Activated CD4-positive, CD25-positive, alpha-beta regulatory T cell treated with anti-CD3 and anti-CD28 coated beads, Interleukin-2, amount 50 U/mL, for 16 hours (primary cell): ENCODE measurements at regions not wholly inside any gene's neighbourhood (a gene's known extent, or its start where the extent isn't known, plus 50 kb on each side); places are given as distances from the start of the nearest gene placed in this dataset.
"Not testable (repeated sequence)": the region's sequence is repeated elsewhere in the genome, so short reads cannot be mapped to it uniquely, and the experiment has no call there.

Source experiments
- DNase-seq: peaks from one replicate; pipeline ENCODE4 v3.0.0-alpha.2; 2020; ENCODE audit warnings: low read depth, low spot score

- no peak for DNase-seq
Measured at GRCh38 chr6:141877275-141877983, 255.3 kb upstream of the GJE1 start.

GRCh38 chr6:141874930-141875602, 257.7 kb upstream of the GJE1 start:
- DNase-seq: no peak

- DNase-seq: not testable (repeated sequence)
Measured at GRCh38 chr6:141869509-141869908, 263.2 kb upstream of the GJE1 start.

- no peak for DNase-seq
Measured at GRCh38 chr6:141867767-141868166, 265.0 kb upstream of the GJE1 start.

GRCh38 chr6:141866731-141867497, 265.8 kb upstream of the GJE1 start:
- no peak for DNase-seq

GRCh38 chr6:141851063-141851462, 281.7 kb upstream of the GJE1 start:
- DNase-seq: no peak

GRCh38 chr6:141848029-141848890, 284.5 kb upstream of the GJE1 start:
- peak; percentile 3 for DNase-seq

- no peak for DNase-seq
Measured at GRCh38 chr6:141846639-141847038, 286.1 kb upstream of the GJE1 start.

- no peak for DNase-seq
Measured at GRCh38 chr6:141843178-141843834, 289.4 kb upstream of the GJE1 start.

GRCh38 chr6:141833001-141833655, 299.6 kb upstream of the GJE1 start:
- DNase-seq: no peak

GRCh38 chr6:141830530-141830929, 302.2 kb upstream of the GJE1 start:
- DNase-seq: no peak

- no peak for DNase-seq
Measured at GRCh38 chr6:141829566-141830360, 303.0 kb upstream of the GJE1 start.

- no peak for DNase-seq
Measured at GRCh38 chr6:141824350-141824749, 308.4 kb upstream of the GJE1 start.

- DNase-seq: not testable (repeated sequence)
Measured at GRCh38 chr6:141815039-141815438, 317.7 kb upstream of the GJE1 start.

- no peak for DNase-seq
Measured at GRCh38 chr6:141809901-141810300, 322.8 kb upstream of the GJE1 start.

- no peak for DNase-seq
Measured at GRCh38 chr6:141808662-141809061, 324.1 kb upstream of the GJE1 start.

GRCh38 chr6:141800973-141801372, 331.8 kb upstream of the GJE1 start:
- DNase-seq: not testable (repeated sequence)

GRCh38 chr6:141790921-141791320, 341.8 kb upstream of the GJE1 start:
- DNase-seq: no peak

- no peak for DNase-seq
Measured at GRCh38 chr6:141788096-141788495, 344.6 kb upstream of the GJE1 start.

- DNase-seq: no peak
Measured at GRCh38 chr6:141783585-141783984, 349.1 kb upstream of the GJE1 start.
